ENCODE measurements at regions not wholly inside any gene's neighbourhood (a gene's known extent, or its start where the extent isn't known, plus 50 kb on each side); places are given as distances from the start of the nearest gene placed in this dataset.
"Not testable (repeated sequence)": the region's sequence is repeated elsewhere in the genome, so short reads cannot be mapped to it uniquely, and the experiment has no call there.

GRCh38 chr3:154818676-154819255 is 261.4 kb upstream of the MME start:
- DNase-seq (ENCODE audit: insufficient read length, low spot score) (no peak), FAIRE-seq (no peak)
- no peak for TF ChIP-seq PAX5 (IDR thresholded peaks at IDR 0.05; ENCODE audit: insufficient read depth, low read length, severe bottlenecking)
- no peak for TF ChIP-seq SPI1 (IDR thresholded peaks at IDR 0.05; ENCODE audit: low read depth, low read length)
- no peak for TF ChIP-seq POLR2AphosphoS5 (IDR thresholded peaks at IDR 0.05; ENCODE audit: low read depth, low read length)
- TF ChIP-seq POU2F2 (IDR thresholded peaks at IDR 0.05; ENCODE audit: low read depth, low read length), result no peak
- TF ChIP-seq TAF1 (IDR thresholded peaks at IDR 0.05; ENCODE audit: low read depth, low read length), result no peak
- TF ChIP-seq POLR2A (IDR thresholded peaks at IDR 0.05; ENCODE audit: low read depth, low read length), result no peak

GRCh38 chr3:154810017-154810416 is 270.1 kb upstream of the MME start:
- not testable (repeated sequence) for DNase-seq (ENCODE audit: insufficient read length, low spot score); FAIRE-seq

- no peak for TF ChIP-seq POLR2A (IDR thresholded peaks at IDR 0.05; ENCODE audit: low read depth, low read length)
- FAIRE-seq, result no peak
- DNase-seq (ENCODE audit: insufficient read length, low spot score), result no peak
These were observed 278.4 kb upstream of the MME start for GRCh38 chr3:154801729-154802128.

- TF ChIP-seq TAF1 (IDR thresholded peaks at IDR 0.05; ENCODE audit: low read depth, low read length) (no peak), POLR2AphosphoS5 (IDR thresholded peaks at IDR 0.05; ENCODE audit: low read depth, low read length) (no peak), POU2F2 (IDR thresholded peaks at IDR 0.05; ENCODE audit: low read depth, low read length) (no peak), SPI1 (IDR thresholded peaks at IDR 0.05; ENCODE audit: low read depth, low read length) (no peak), PAX5 (IDR thresholded peaks at IDR 0.05; ENCODE audit: insufficient read depth, low read length, severe bottlenecking) (no peak), POLR2A (IDR thresholded peaks at IDR 0.05; ENCODE audit: low read depth, low read length) (no peak)
- DNase-seq (ENCODE audit: insufficient read length, low spot score) (no peak), FAIRE-seq (no peak)
These were observed 280.3 kb upstream of the MME start for GRCh38 chr3:154799800-154800199.

- FAIRE-seq, result no peak
- DNase-seq (ENCODE audit: insufficient read length, low spot score), result no peak
These were observed 284.5 kb upstream of the MME start for GRCh38 chr3:154795582-154795981.

GRCh38 chr3:154794814-154795445 is 285.2 kb upstream of the MME start:
- no peak for FAIRE-seq
- TF ChIP-seq POU2F2 (IDR thresholded peaks at IDR 0.05; ENCODE audit: low read depth, low read length) (no peak), POLR2A (IDR thresholded peaks at IDR 0.05; ENCODE audit: low read depth, low read length) (no peak), TAF1 (IDR thresholded peaks at IDR 0.05; ENCODE audit: low read depth, low read length) (no peak), POLR2AphosphoS5 (IDR thresholded peaks at IDR 0.05; ENCODE audit: low read depth, low read length) (no peak)

More at GRCh38 chr3:154795582-154795981, 284.5 kb upstream of the MME start:
- TF ChIP-seq TAF1 (IDR thresholded peaks at IDR 0.05; ENCODE audit: low read depth, low read length) (no peak), POU2F2 (IDR thresholded peaks at IDR 0.05; ENCODE audit: low read depth, low read length) (no peak), SPI1 (IDR thresholded peaks at IDR 0.05; ENCODE audit: low read depth, low read length) (no peak), PAX5 (IDR thresholded peaks at IDR 0.05; ENCODE audit: insufficient read depth, low read length, severe bottlenecking) (no peak)

GRCh38 chr3:154794391-154794790 is 285.7 kb upstream of the MME start:
- FAIRE-seq, result no peak
- no peak for TF ChIP-seq POU2F2 (IDR thresholded peaks at IDR 0.05; ENCODE audit: low read depth, low read length)
- no peak for TF ChIP-seq POLR2A (IDR thresholded peaks at IDR 0.05; ENCODE audit: low read depth, low read length)
- TF ChIP-seq SPI1 (IDR thresholded peaks at IDR 0.05; ENCODE audit: low read depth, low read length), result no peak
- no peak for TF ChIP-seq PAX5 (IDR thresholded peaks at IDR 0.05; ENCODE audit: insufficient read depth, low read length, severe bottlenecking)
- no peak for DNase-seq (ENCODE audit: insufficient read length, low spot score)

More at GRCh38 chr3:154794814-154795445, 285.2 kb upstream of the MME start:
- DNase-seq (ENCODE audit: insufficient read length, low spot score), result no peak

GRCh38 chr3:154792828-154793227 is 287.3 kb upstream of the MME start:
- DNase-seq (ENCODE audit: insufficient read length, low spot score) (no peak), FAIRE-seq (no peak)
- no peak for TF ChIP-seq POLR2AphosphoS5 (IDR thresholded peaks at IDR 0.05; ENCODE audit: low read depth, low read length)
- no peak for TF ChIP-seq PAX5 (IDR thresholded peaks at IDR 0.05; ENCODE audit: insufficient read depth, low read length, severe bottlenecking)
- no peak for TF ChIP-seq SPI1 (IDR thresholded peaks at IDR 0.05; ENCODE audit: low read depth, low read length)

GRCh38 chr3:154791611-154792010 is 288.5 kb upstream of the MME start:
- FAIRE-seq (no peak), DNase-seq (ENCODE audit: insufficient read length, low spot score) (no peak)
- TF ChIP-seq POU2F2 (IDR thresholded peaks at IDR 0.05; ENCODE audit: low read depth, low read length) (no peak), POLR2AphosphoS5 (IDR thresholded peaks at IDR 0.05; ENCODE audit: low read depth, low read length) (no peak), PAX5 (IDR thresholded peaks at IDR 0.05; ENCODE audit: insufficient read depth, low read length, severe bottlenecking) (no peak), POLR2A (IDR thresholded peaks at IDR 0.05; ENCODE audit: low read depth, low read length) (no peak), SPI1 (IDR thresholded peaks at IDR 0.05; ENCODE audit: low read depth, low read length) (no peak), TAF1 (IDR thresholded peaks at IDR 0.05; ENCODE audit: low read depth, low read length) (no peak)

- DNase-seq (ENCODE audit: insufficient read length, low spot score), result no peak
- no peak for FAIRE-seq
- TF ChIP-seq POLR2A (IDR thresholded peaks at IDR 0.05; ENCODE audit: low read depth, low read length) (no peak), POLR2AphosphoS5 (IDR thresholded peaks at IDR 0.05; ENCODE audit: low read depth, low read length) (no peak), POU2F2 (IDR thresholded peaks at IDR 0.05; ENCODE audit: low read depth, low read length) (no peak), TAF1 (IDR thresholded peaks at IDR 0.05; ENCODE audit: low read depth, low read length) (no peak), PAX5 (IDR thresholded peaks at IDR 0.05; ENCODE audit: insufficient read depth, low read length, severe bottlenecking) (no peak)
These were observed 293.4 kb upstream of the MME start for GRCh38 chr3:154786724-154787123.

- TF ChIP-seq TAF1 (IDR thresholded peaks at IDR 0.05; ENCODE audit: low read depth, low read length), result no peak
- no peak for TF ChIP-seq POU2F2 (IDR thresholded peaks at IDR 0.05; ENCODE audit: low read depth, low read length)
- TF ChIP-seq POLR2AphosphoS5 (IDR thresholded peaks at IDR 0.05; ENCODE audit: low read depth, low read length), result no peak
- no peak for TF ChIP-seq POLR2A (IDR thresholded peaks at IDR 0.05; ENCODE audit: low read depth, low read length)
- no peak for TF ChIP-seq SPI1 (IDR thresholded peaks at IDR 0.05; ENCODE audit: low read depth, low read length)
- DNase-seq (ENCODE audit: insufficient read length, low spot score) (no peak), FAIRE-seq (no peak)
These were observed 296.6 kb upstream of the MME start for GRCh38 chr3:154783521-154783931.
